B cell (primary cell): ENCODE measurements at regions not wholly inside any gene's neighbourhood (a gene's known extent, or its start where the extent isn't known, plus 50 kb on each side); places are given as distances from the start of the nearest gene placed in this dataset.

Experiments
- CTCF ChIP-seq: fragments of 200-600 bp; IDR thresholded peaks from one replicate; pipeline ENCODE4 v1.8.0; 2022; ENCODE audit warnings: antibody characterized with exemption, mild to moderate bottlenecking
- EZH2 ChIP-seq: IDR thresholded peaks from 2 replicates; pipeline ENCODE4 v1.6.1; 2012; ENCODE audit warnings: borderline replicate concordance, low read depth, mild to moderate bottlenecking, moderate library complexity, low read length; ENCODE audit not compliant: insufficient read depth, poor library complexity, severe bottlenecking

GRCh38 chr5:174412941-174413340 is 311.4 kb upstream of the MSX2 start:
- TF ChIP-seq CTCF (no peak), EZH2 (no peak)
